ENCODE measurements at regions not wholly inside any gene's neighbourhood (a gene's known extent, or its start where the extent isn't known, plus 50 kb on each side); places are given as distances from the start of the nearest gene placed in this dataset.

DNA sequence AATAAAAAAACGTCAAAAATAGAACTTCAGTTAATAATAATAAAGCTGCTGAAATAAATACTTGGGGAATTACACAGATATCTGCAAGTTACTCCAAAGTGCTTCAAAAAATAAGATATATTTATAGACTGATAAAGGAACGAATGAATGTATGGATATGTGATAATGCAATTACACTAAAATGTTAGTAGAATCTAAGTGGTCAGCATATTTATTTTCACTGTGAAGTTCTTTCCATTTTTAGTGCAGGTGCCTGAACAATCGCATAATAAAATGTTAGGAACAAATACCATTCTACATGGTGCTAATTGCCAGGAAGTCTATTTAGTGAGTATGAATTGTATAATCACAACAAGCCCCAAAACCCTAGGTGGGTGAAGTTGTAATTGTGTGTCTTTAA, 169.6 kb upstream of the RGPD4 start:
- TF ChIP-seq, protein P1, sequence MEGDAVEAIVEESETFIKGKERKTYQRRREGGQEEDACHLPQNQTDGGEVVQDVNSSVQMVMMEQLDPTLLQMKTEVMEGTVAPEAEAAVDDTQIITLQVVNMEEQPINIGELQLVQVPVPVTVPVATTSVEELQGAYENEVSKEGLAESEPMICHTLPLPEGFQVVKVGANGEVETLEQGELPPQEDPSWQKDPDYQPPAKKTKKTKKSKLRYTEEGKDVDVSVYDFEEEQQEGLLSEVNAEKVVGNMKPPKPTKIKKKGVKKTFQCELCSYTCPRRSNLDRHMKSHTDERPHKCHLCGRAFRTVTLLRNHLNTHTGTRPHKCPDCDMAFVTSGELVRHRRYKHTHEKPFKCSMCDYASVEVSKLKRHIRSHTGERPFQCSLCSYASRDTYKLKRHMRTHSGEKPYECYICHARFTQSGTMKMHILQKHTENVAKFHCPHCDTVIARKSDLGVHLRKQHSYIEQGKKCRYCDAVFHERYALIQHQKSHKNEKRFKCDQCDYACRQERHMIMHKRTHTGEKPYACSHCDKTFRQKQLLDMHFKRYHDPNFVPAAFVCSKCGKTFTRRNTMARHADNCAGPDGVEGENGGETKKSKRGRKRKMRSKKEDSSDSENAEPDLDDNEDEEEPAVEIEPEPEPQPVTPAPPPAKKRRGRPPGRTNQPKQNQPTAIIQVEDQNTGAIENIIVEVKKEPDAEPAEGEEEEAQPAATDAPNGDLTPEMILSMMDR (IDR thresholded peaks at IDR 0.05), result no peak
- TF ChIP-seq POLR2AphosphoS5 (IDR thresholded peaks at IDR 0.05), result no peak

All from stomach (tissue), 4 donors.